Glutamatergic neuron (in vitro differentiated cells): ENCODE measurements at regions not wholly inside any gene's neighbourhood (a gene's known extent, or its start where the extent isn't known, plus 50 kb on each side); places are given as distances from the start of the nearest gene placed in this dataset.

Source experiments
- DNase-seq: peaks from one replicate; pipeline ENCODE4 v3.0.0; 2022
- H3K27ac Mint-ChIP-seq: one replicate; pipeline ENCODE4 v1.8.0; 2020; ENCODE audit warnings: mild to moderate bottlenecking, mixed read lengths, inconsistent platforms; ENCODE audit not compliant: unreplicated experiment
- H3K27me3 Mint-ChIP-seq: one replicate; pipeline ENCODE4 v1.8.0; 2020; ENCODE audit warnings: mild to moderate bottlenecking, moderate library complexity, mixed read lengths, inconsistent platforms; ENCODE audit not compliant: unreplicated experiment
- H3K36me3 Mint-ChIP-seq: one replicate; pipeline ENCODE4 v1.8.0; 2020; ENCODE audit warnings: mild to moderate bottlenecking, mixed read lengths, inconsistent platforms; ENCODE audit not compliant: unreplicated experiment
- H3K4me1 Mint-ChIP-seq: one replicate; pipeline ENCODE4 v1.8.0; 2020; ENCODE audit warnings: mild to moderate bottlenecking, low read depth, mixed read lengths, inconsistent platforms; ENCODE audit not compliant: unreplicated experiment
- H3K4me3 Mint-ChIP-seq: one replicate; pipeline ENCODE4 v1.8.0; 2020; ENCODE audit warnings: mild to moderate bottlenecking, mixed read lengths, inconsistent platforms; ENCODE audit not compliant: unreplicated experiment
- H3K9me3 Mint-ChIP-seq: one replicate; pipeline ENCODE4 v1.8.0; 2020; ENCODE audit warnings: mild to moderate bottlenecking, moderate library complexity, mixed read lengths, inconsistent platforms; ENCODE audit not compliant: unreplicated experiment
- CTCF ChIP-seq: fragments of 200-600 bp; sonication (generic); IDR thresholded peaks from one replicate; pipeline ENCODE4 v1.5.0; 2021; ENCODE audit not compliant: partially characterized antibody, unreplicated experiment

GRCh38 chr7:46525876-46526275 lies 604.8 kb upstream of the IGFBP3 start:
- no peak overlapping the region for H3K27ac Mint-ChIP-seq
- H3K4me3 Mint-ChIP-seq = no peak overlapping the region
- DNase-seq = no peak
- peaks cover 8% of the 10 kb centered on the region for H3K36me3 Mint-ChIP-seq
- no peaks in the 10 kb centered on the region for H3K27me3 Mint-ChIP-seq
- no peaks in the 10 kb centered on the region for H3K4me1 Mint-ChIP-seq
- peaks cover 1% of the 10 kb centered on the region for H3K9me3 Mint-ChIP-seq
- TF ChIP-seq CTCF = no peak

GRCh38 chr7:46524350-46524749 lies 603.3 kb upstream of the IGFBP3 start:
- DNase-seq = no peak
- Mint-ChIP-seq H3K4me1 (no peaks in the 10 kb centered on the region), H3K9me3 (peaks cover 1% of the 10 kb centered on the region), H3K27ac (no peak overlapping the region), H3K27me3 (no peaks in the 10 kb centered on the region), H3K4me3 (no peak overlapping the region), H3K36me3 (peaks cover 8% of the 10 kb centered on the region)
- no peak for TF ChIP-seq CTCF

- no peak overlapping the region for H3K4me3 Mint-ChIP-seq
- no peak for DNase-seq
- no peaks in the 10 kb centered on the region for H3K36me3 Mint-ChIP-seq
- TF ChIP-seq CTCF = no peak
- no peaks in the 10 kb centered on the region for H3K27me3 Mint-ChIP-seq
- H3K4me1 Mint-ChIP-seq = no peaks in the 10 kb centered on the region
- H3K9me3 Mint-ChIP-seq = peaks cover 1% of the 10 kb centered on the region
- no peak overlapping the region for H3K27ac Mint-ChIP-seq
Measured at GRCh38 chr7:46522354-46522906, 601.4 kb upstream of the IGFBP3 start.

GRCh38 chr7:46518713-46519112 lies 597.6 kb upstream of the IGFBP3 start:
- no peak for TF ChIP-seq CTCF
- Mint-ChIP-seq H3K4me1 (no peaks in the 10 kb centered on the region), H3K4me3 (no peak overlapping the region), H3K27me3 (no peaks in the 10 kb centered on the region), H3K36me3 (no peaks in the 10 kb centered on the region), H3K27ac (no peak overlapping the region), H3K9me3 (no peaks in the 10 kb centered on the region)
- DNase-seq = no peak

GRCh38 chr7:46515844-46516590 lies 594.9 kb upstream of the IGFBP3 start:
- H3K9me3 Mint-ChIP-seq = no peaks in the 10 kb centered on the region
- DNase-seq = no peak
- no peak overlapping the region for H3K4me3 Mint-ChIP-seq
- TF ChIP-seq CTCF = no peak
- H3K27ac Mint-ChIP-seq = no peak overlapping the region
- H3K27me3 Mint-ChIP-seq = no peaks in the 10 kb centered on the region
- H3K4me1 Mint-ChIP-seq = no peaks in the 10 kb centered on the region
- H3K36me3 Mint-ChIP-seq = no peaks in the 10 kb centered on the region
